ENCODE measurements at regions not wholly inside any gene's neighbourhood (a gene's known extent, or its start where the extent isn't known, plus 50 kb on each side); places are given as distances from the start of the nearest gene placed in this dataset.

DNA sequence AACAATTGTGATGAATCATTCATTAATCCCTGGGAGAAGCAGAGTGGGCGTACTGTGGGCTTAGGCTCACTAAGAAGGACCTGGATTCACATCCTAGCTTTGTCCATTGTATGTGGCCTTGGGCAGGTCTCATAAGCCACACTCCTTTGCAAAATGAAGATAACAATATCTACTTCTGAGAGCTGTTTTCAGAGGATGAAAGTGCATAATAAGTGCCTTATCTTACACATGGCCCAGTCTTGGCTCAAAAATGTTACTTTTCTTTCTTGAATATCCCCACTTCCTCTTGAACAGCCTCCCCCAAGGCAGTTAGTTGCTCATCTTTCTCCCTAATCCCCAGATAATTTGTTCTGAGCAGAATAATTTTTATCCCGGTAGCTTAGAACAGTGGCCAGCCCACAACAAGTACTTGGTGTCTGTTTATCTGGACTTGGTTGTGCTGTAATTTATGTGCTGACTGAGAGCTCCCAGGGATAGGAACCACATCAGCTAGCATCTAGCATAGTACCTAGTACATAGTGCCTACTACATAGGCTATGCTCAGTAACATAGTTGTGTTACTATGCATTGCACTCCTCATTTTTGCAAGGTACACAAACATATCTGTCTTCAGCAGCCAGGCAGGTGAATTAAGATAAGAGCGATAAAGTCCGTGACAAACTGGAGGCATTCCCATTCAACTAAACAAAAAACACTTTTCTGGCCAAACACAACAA is 61.7 kb upstream of the NUDT4 start:
- H3K4me1 ChIP-seq: no peaks in the 10 kb centered on the region
- TF ChIP-seq, protein P1, sequence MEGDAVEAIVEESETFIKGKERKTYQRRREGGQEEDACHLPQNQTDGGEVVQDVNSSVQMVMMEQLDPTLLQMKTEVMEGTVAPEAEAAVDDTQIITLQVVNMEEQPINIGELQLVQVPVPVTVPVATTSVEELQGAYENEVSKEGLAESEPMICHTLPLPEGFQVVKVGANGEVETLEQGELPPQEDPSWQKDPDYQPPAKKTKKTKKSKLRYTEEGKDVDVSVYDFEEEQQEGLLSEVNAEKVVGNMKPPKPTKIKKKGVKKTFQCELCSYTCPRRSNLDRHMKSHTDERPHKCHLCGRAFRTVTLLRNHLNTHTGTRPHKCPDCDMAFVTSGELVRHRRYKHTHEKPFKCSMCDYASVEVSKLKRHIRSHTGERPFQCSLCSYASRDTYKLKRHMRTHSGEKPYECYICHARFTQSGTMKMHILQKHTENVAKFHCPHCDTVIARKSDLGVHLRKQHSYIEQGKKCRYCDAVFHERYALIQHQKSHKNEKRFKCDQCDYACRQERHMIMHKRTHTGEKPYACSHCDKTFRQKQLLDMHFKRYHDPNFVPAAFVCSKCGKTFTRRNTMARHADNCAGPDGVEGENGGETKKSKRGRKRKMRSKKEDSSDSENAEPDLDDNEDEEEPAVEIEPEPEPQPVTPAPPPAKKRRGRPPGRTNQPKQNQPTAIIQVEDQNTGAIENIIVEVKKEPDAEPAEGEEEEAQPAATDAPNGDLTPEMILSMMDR (IDR thresholded peaks at IDR 0.05): no peak
- no peaks in the 10 kb centered on the region for H3K27me3 ChIP-seq (ENCODE audit: control insufficient read depth, insufficient read depth, low read length)
- no peak overlapping the region for H3K27ac ChIP-seq
- no peak overlapping the region for H3K4me2 ChIP-seq (ENCODE audit: low read length)
- H3K36me3 ChIP-seq (ENCODE audit: control insufficient read depth, insufficient read depth, low read length): no peaks in the 10 kb centered on the region
- no peak overlapping the region for H3K9ac ChIP-seq
- H3K9me3 ChIP-seq (ENCODE audit: control insufficient read depth, low read length): no peaks in the 10 kb centered on the region
- no peak overlapping the region for H2AFZ ChIP-seq
- no peak overlapping the region for H3K4me3 ChIP-seq (ENCODE audit: low read depth, low read length)
- no peaks in the 10 kb centered on the region for H3K79me2 ChIP-seq

DNA sequence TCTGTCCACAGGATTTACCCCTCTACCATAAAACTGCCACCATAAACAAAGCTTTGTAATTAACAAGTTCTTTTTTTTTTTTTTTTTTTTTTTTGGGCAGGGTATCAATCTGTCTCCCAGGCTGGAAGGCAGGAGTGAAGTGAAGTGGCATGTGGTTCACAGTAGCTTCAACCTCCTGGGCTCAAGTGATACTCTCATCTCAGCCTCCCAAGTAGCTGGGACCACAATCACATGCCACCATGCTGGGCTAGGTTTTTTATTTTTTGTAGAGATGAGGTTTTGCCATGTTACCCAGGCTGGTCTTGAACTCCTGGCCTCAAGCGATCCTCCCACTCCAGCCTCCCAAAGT is 61.1 kb upstream of the NUDT4 start:
- H3K79me2 ChIP-seq: no peaks in the 10 kb centered on the region
- no peak overlapping the region for H3K4me2 ChIP-seq (ENCODE audit: low read length)
- H3K4me1 ChIP-seq: no peaks in the 10 kb centered on the region
- no peaks in the 10 kb centered on the region for H3K9me3 ChIP-seq (ENCODE audit: control insufficient read depth, low read length)
- no peaks in the 10 kb centered on the region for H3K36me3 ChIP-seq (ENCODE audit: control insufficient read depth, insufficient read depth, low read length)
- no peak overlapping the region for H3K9ac ChIP-seq
- H3K27ac ChIP-seq: no peak overlapping the region
- H3K27me3 ChIP-seq (ENCODE audit: control insufficient read depth, insufficient read depth, low read length): no peaks in the 10 kb centered on the region
- TF ChIP-seq, protein P1 (IDR thresholded peaks at IDR 0.05): no peak
- no peak overlapping the region for H3K4me3 ChIP-seq (ENCODE audit: low read depth, low read length)
- H2AFZ ChIP-seq: no peak overlapping the region

DNA sequence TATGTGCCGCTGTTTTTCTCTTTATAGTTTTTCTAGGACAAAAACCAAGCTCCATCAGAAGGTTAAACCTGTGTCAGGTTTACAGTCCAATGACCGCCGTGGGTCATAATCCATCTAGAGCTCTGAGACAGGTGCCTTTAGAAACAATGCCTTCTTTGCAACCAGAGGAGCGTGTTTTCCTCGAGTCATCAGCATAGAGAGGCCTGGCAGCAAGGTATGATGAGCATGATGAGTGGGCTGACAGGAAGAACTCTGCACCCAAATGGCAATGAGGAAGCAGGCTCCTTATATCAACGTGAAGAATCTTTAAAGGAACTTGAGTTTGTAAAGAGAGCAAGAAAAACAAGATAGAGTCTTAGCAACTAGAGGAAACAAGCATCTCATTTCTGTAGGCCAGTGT is 60.5 kb upstream of the NUDT4 start:
- Histone ChIP-seq H3K27ac (no peak overlapping the region), H3K9me3 (ENCODE audit: control insufficient read depth, low read length) (no peaks in the 10 kb centered on the region), H3K4me3 (ENCODE audit: low read depth, low read length) (no peak overlapping the region), H2AFZ (peak overlapping the region; percentile 57), H3K4me1 (no peaks in the 10 kb centered on the region), H3K4me2 (ENCODE audit: low read length) (no peak overlapping the region), H3K27me3 (ENCODE audit: control insufficient read depth, insufficient read depth, low read length) (no peaks in the 10 kb centered on the region), H3K36me3 (ENCODE audit: control insufficient read depth, insufficient read depth, low read length) (no peaks in the 10 kb centered on the region), H3K79me2 (no peaks in the 10 kb centered on the region), H3K9ac (no peak overlapping the region)
- TF ChIP-seq, protein P1 (IDR thresholded peaks at IDR 0.05): no peak

DNA sequence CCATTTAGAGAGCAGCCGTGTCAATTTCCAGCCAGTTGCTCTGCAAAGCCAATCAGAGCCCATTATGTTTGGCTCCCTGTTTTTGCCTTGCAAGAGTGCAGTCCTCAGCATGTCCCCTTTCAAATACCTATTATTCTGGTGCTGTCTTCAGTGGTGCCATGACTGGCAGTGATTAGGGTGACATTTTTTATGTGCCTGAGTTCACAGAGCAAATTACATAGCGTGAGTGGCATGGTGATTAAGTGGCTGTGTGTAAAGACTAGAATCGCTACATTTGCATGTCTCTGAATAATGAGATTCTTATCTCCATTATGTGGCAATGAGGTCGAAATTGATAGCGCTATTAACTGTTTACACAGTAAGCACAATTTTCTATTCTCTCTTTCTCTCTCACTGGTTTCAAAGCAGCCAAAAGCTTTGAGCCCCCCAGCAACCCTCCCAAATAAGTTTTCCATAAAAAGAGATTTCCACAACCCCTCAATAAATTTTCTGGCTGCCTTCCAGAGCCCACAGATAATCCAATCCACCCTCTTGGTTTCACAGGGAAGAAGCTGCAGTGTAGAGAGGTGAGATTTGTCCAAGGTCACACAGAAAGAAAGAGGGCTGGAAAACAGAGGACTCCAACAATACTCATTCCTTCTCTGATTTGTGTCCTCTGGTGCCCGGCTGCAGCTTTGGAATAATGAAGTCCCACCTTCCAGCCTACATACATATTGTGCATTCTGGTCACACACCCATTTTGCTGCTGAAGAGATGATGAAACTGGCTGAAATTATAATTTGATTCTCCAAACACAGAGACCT is 58.8 kb upstream of the NUDT4 start:
- Histone ChIP-seq H3K4me2 (ENCODE audit: low read length) (peak overlapping the region; percentile 19), H3K27ac (no peak overlapping the region), H3K9me3 (ENCODE audit: control insufficient read depth, low read length) (no peaks in the 10 kb centered on the region), H3K79me2 (no peaks in the 10 kb centered on the region), H3K4me1 (no peaks in the 10 kb centered on the region), H3K36me3 (ENCODE audit: control insufficient read depth, insufficient read depth, low read length) (no peaks in the 10 kb centered on the region), H3K4me3 (ENCODE audit: low read depth, low read length) (no peak overlapping the region), H3K9ac (no peak overlapping the region), H2AFZ (peak overlapping the region; percentile 29), H3K27me3 (ENCODE audit: control insufficient read depth, insufficient read depth, low read length) (no peaks in the 10 kb centered on the region)
- TF ChIP-seq, protein P1 (IDR thresholded peaks at IDR 0.05): no peak
